HG03135 (cell line): ENCODE measurements at regions not wholly inside any gene's neighbourhood (a gene's known extent, or its start where the extent isn't known, plus 50 kb on each side); places are given as distances from the start of the nearest gene placed in this dataset.
"Not testable (repeated sequence)": the region's sequence is repeated elsewhere in the genome, so short reads cannot be mapped to it uniquely, and the experiment has no call there.

ENCODE experiments used
- ATAC-seq: cut with Tn5 transposase; IDR thresholded peaks from one replicate; pipeline ENCODE4 v1.9.1; 2021; ENCODE audit warnings: mild to moderate bottlenecking, moderate library complexity; ENCODE audit not compliant: unreplicated experiment

DNA sequence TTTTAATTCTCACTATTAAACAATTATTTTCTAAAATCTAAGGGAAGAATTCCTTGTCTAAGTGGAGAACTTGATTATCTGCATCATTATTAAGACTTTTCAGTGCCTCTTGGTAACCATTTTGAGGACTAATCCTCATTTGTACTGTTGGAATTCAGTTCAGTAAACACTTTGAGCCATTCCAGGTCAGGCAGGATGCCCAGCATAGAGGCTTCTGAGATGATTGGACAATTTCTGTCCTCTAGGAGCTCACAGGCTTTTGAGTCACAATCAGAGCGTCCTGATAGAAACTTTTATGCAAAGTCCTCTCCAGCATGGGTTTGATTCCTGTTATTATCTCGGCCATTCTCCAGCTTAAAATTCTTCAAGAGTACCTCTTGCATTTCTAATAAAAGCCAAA, 1304.6 kb downstream of the EPHA7 start:
- ATAC-seq = no peak

DNA sequence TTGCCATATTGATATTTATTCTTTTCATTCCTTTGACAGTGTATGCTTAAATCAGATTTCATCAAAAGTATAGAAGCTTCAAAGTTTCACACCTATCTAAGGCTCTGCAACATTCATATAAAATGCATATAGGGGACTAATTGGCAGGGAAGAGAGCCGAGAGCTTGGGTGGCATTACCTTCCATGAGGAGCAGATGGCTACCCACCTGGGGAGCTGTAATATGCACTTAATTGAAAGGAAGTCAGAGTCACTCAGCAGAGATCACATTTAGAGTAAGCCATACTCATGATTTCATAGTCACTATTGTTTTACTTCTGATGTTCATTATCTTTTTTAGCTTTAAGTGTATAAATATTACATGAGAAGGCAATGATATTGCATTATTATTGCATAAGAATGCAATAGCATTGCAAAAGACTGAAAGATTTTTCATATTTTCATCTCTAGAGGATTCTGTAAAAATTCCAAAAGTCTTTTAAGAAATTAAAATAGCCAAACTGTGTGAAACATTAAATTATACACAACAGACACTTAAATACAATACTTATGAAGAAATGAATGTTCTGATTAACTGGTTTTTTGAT, 1305.2 kb downstream of the EPHA7 start:
- ATAC-seq = no peak

DNA sequence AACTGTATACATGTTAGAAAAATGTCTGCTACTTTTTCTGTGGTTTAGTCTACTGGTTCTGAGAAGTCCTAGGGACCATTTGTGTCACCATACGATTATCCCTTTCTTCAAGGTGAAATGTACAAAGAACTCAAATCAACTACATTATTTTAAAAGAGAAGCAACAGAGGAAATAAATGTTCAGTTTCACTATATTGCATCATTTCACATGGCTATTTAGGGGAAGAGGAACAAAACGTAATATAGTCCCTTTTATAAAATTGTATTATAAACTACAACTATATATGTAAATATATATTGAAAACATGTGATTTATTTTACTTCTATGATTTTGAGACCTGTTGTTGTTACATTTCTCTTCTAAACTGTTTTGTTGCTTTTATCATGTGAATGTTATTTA, 1308.0 kb downstream of the EPHA7 start:
- no peak for ATAC-seq

DNA sequence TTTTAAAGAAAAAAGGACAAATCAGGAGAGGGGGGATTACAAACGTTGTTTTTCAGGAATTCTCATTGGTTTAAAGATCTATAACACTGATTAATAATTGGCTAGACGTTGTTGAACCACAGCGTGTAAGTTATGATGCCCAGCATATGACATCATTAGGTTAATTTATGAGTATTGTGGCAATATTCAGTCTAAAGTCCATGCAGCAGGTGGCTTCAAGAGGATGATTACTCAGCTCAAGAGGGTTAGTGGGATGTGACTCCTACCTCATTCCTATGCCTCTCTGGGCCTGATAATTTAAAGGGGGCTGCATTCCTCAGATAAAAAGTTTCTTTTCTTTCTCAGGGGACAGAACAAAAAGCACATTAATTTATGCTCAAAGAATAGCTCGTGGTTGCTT, 1309.0 kb downstream of the EPHA7 start:
- no peak for ATAC-seq

DNA sequence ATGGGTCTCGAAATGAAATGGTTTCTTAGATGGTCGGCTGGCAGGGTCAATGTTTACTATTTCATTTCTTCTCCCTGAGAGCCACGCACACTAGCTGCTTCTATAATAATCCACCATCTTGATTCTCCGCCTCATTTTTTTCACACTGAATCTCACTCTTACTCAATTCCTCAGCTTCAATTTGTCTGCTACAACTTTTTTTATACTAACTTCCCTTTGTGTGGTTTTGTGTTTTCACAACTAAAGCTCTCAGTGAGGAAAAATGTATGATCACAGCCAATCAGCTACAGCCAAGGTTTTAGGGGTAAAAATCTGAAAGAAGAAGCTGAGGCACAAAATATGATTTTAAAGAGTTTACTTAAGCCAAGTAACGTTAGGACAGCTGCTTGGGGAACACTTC, 1309.4 kb downstream of the EPHA7 start:
- no peak for ATAC-seq

DNA sequence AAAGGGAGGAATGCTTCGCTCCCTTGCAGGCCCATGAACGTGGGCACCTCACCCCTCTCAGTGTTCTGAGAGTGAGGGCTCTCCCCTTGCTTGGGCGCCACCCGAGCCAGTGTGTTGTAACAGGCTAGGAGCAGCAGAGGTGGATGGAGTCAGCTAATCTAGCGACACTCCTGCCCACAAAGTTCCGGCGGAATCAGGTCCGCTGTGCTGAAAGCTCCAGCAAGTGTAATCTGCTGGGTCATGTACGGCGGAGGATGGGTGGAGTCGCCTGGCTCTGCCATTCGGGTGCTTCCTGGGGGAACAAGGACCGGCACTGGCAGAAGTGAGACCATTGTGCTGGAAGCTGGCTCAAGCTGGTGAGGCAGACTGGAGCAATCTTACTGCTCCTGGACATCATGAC, 1310.1 kb downstream of the EPHA7 start:
- no peak for ATAC-seq

DNA sequence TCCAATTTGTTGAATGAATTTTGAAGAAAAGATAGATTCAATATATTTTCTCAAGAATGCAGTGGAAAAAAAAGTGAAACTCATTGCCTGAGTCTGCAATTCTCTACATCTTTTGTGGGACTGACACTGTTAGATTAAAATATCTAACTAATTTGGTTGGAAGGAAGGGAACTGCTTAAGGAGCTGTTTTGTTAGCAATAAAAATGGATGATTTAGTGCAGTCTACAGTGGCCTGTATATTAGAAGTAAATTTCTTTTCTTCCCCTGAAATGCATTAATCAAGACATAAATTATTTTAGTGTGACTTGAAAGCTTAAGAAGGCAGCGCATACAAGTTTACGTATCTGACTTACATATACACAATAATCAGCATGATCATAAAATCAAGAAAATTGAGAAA, 1332.6 kb downstream of the EPHA7 start:
- no peak for ATAC-seq

DNA sequence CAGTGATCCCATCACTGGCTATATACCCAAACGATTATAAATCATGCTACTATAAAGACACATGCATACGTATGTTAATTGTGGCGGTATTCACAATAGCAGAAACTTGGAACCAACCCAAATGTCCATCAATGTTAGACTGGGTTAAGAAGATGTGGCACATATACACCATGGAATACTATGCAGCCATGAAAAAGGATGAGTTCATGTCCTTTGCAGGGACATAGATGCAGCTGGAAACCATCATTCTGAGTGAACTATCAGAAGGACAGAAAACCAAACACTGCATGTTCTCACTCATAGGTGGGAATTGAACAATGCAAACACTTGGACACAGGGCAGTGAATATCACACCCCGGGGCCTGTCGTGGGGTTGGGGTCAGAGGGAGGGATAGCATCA, 1335.4 kb downstream of the EPHA7 start:
- not testable (repeated sequence) for ATAC-seq

DNA sequence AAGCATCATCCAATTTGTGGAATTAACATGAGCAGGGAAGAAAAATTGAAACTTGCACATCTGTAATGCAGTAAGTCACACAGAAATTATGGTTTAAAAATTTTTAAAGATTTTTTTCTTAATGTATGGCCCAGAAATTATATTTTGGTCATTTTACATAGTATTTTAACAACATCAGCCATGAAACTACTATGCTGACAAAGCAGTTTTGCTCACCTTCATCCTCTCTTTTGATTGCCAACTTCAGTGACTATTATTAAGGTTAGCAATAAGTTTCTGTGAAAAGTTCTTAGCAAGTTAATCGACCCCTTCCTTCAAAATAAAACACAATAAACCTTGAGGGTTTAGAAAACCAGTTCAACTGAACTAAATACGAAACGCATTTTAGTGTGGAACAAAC, 1347.0 kb downstream of the EPHA7 start:
- ATAC-seq = no peak

DNA sequence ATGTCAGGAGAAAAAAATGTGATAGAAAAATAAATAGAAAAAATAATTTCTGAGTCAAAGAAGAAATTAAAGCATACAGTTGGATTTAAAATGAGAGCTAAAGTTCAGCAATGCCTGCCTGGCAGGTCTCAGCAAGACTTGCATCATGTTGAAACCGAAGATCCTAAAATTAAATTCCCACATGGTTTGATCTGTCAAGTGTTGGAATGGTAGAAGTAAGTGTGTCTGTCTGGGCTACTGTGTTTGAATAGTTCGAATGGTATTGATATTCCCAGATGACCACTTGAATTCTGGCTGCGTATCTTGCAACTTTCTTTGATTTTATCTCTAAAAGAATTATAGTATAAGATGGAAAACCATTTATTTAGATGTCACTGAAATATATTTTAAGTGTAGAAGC, 1349.6 kb downstream of the EPHA7 start:
- no peak for ATAC-seq

DNA sequence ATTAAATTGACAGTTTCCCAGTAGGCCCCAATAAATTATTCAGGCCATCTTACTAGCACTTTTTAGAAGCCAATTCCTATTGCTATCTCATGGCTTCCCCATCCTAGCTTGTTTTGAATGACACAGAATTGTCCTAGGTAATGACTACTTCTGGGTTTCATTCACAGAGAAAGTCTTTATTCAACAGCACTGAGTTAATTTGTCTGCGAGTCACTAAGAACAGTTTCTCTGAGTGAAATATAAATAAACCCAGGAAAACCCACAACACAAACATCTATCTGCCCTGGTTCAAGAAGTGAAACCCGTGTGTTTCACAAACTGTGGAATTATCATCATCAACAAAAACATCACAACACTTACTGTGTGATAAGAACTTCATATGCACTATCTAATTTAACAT, 1366.8 kb downstream of the EPHA7 start:
- no peak for ATAC-seq

DNA sequence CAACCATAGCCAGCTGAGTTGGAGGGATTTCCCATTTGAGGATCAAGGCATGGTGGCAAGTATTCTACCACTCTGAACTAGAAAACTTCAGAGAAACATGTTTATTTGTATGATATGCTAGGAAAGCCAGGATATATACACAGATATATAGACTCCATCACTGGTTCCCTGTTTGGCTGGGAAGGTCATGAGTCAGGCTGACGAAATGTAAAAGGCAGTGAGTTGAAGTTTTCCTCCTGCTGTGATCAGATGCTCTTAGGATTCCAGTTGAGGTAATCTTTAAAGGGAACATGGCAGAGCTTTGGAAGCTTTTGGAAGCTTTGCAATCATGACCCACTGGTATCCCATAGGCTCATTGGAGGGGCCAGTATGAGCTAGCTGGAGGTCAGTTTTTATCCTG, 1369.1 kb downstream of the EPHA7 start:
- ATAC-seq = no peak

DNA sequence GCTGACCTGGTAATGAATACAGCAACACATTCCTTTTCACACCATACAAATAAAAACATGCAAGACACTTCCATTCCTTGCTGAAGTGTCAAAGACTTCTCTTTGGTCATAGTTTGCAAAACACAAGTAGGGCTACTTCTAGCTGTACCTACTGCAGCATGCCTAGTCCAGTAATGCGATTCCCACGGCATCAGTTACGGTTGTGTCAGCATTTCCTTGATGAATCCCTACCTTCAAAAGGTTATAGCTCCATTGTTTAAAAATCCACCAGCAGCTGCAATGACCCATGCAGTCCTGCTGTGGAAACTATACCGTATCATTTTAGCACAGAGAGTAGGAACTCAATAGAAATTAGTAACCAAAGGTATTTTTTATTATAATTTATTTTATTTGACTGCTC, 1371.5 kb downstream of the EPHA7 start:
- no peak for ATAC-seq

DNA sequence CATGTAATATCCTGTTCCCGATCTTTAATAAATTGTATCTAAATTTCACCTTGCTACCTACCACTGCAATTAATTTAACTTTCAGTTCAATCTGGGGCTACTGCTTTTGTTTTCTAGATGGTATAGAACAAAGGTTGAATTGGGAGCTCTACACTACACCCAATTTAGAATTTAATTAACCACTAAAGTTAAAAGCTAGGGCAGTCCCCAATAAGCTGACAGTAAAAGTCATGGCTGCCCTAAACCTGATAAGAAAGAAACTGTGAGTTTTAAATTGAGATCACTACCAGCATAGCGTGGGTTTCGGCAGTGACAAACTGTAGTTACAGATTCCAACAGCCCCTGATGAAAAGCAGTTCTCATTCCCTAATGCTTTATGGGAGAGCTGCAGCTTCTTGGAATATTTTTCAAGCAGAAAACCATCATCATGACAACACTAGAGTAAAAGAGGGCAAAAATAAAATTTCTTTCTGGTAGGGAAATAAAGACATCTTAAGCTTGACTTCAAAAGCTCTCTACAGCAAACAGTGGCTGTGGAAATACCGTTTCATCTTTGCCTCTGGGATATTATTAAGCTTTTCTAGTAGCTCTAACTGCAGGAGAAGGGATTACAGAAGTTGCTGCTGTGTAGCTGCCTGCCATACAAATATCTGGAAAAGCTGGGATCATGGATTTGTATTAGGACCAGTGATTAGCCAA, 1372.1 kb downstream of the EPHA7 start:
- no peak for ATAC-seq

DNA sequence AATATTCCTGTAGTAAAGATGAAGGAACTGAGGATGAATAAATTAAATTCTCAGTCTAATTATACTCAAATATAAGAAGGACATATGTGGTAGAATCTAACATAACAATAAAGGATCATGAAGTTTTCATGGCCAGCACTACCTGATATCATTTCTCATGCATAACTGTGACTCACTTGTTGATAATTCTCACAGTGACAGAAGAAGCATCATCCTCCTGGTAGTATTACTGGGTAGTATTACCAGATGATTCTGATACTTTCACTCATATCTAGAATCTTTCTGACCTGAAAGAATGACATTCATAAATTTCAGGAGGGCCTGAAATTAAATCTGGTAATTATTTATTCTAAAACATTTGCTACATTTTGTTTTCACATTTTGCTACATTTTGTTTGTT, 1375.0 kb downstream of the EPHA7 start:
- ATAC-seq = no peak

DNA sequence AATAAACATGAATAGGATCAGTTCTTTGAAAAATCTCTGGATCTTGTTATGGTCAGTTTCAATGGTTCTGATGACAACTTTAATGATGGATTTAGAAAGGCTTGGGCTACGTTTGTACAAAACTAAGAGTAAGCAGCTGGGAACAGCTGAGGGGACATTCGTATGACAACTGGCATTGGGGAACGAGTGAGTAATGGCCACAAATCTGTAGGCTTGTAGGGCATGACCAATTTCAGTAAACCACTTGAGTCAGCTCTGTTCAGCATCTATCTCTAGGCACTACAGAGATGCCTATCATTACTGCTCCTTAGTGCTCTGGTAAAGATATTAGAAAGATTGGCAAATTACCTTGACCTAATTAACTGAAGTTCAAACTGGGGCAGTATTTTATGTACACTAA, 1375.6 kb downstream of the EPHA7 start:
- ATAC-seq = no peak

DNA sequence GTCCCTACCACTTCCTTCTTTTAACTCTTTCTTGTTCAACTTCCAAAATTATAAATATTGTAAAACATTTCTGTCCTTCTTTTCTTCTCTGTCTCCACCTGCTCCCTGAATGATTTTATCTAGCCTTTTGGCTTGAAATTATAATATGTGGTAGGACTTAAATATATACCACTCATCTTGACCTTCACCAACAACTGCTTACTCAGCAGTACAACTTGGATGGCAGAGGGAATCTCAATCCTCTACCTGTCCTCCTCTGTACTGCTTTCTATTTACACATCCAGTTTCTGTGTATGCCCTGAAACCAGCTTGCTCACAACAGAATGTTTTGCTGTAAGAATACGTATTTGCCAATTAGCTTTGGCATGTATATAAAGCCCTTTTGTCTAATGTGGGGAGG, 1392.5 kb downstream of the EPHA7 start:
- ATAC-seq = no peak

DNA sequence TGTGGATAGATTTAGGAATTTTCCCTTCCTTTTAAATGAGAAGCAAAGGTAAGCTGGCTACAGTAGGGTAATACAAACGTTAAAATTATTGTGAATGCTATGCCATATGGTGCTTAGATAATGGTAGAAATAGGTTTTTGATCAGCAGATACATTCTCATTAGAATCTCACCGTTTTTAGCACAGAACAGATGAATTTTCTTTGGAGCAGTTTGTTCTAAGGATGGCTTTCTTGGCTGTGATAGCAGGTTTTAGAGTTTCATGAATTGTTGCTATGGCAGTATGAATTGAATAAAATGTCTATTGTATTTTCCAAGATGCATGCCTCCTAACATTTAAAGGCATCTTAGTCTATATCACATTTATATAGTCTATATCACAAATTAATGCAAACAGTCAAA, 1394.5 kb downstream of the EPHA7 start:
- no peak for ATAC-seq

DNA sequence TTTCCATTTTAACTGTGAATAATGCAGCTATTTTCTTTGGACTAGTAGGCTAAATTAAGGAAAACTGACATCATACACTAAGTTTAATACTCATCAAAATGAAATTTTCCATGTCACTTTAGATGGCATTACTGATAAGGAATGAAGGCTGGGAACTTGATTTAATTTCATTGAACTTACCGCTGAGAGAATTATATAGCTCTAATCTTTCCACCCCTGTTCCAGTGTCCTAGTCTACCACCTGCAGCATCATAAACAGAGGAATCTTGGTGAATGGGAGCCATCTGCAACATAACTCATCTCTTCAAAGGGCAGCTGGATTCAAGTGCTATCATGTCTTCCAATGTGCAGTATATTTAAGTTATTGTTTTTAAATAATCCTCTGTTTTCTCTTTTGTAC, 1395.2 kb downstream of the EPHA7 start:
- ATAC-seq = no peak

DNA sequence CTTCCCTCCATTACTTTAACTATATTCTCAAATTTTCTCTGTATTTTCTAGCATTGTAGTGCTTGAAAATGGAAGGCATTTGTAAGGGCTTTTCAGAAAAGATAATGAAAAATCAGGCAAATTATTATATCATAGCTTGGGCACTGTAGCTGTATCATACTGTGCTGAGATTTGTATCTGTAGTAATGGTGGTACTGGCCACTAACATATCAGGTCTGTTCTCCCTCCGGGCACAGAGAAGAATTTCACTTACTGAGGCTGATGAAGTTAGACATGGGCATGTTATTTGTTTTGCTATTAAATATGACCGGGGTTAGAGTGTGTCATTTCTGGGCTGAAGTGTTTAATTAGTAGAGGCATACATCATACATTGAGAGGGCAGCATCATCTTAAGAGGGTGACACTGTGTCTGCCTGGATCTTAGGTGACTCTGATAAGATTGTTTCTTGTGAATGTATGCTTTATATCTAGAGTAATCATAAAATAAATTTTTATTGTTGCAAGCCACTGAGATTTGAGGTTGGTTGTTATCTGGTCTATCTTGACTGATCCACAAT, 1395.9 kb downstream of the EPHA7 start:
- ATAC-seq = no peak

DNA sequence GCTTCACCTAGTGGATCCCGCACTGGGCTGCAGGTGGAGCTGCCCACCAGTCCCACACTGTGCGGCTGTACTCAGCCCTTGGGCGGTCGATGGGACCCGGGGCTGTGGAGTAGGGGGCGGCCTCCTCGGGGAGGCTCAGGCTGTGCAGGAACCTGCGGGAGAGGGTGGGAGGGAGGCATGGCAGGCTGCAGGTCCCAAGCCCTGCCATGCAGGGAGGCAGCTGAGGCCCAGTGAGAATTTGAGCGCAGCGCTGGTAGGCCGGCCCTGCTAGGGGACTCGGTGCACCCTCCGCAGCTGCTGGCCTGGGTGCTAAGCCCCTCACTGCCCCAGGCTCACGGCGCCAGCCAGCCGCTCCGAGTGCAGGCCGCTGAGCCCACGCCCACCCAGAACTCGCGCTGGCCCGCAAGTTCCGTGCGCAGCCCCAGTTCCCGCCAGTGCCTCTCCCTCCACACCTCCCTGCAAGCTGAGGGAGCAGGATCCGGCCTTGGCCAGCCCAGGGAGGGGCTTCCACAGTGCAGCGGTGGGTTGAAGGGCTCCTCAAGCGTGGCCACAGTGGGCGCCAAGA, 1407.6 kb downstream of the EPHA7 start:
- ATAC-seq = no peak

DNA sequence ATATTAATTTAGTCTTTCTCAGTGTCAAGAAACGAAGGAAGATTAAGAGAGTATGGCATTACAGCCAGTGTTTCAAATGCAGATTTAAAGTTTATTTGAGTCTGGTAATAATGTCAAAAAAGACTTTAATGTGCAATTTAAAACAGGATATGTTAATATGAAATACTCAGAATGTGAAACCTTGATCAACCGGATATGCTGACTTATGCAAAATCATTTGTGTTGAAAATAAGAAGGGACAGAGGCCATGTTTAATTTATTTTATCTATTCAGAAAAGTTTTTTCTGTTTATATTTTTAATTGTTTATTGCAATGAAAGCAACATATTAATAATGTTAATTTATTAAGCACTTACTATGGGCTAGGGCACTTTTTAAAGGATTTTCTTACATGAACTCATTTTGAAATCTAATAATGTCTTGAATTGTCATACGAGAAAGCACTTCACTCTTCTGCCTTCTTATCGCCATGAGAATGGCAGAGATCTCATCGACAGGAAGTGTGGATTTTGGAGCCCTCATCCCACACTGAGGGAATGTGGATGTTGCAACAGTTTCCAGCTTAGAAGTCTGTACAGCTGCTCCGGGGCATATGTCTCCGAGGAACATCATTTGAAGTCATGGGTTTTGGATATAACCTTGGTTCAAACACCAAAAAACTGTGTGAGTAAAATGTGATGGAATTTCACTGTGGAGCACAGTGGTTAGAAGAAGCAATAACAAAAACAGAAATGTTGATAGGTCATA, 1410.4 kb downstream of the EPHA7 start:
- ATAC-seq = no peak
